DMS53 treated with DMSO at 0.1 percent for 48 hours (cell line): ENCODE measurements at regions not wholly inside any gene's neighbourhood (a gene's known extent, or its start where the extent isn't known, plus 50 kb on each side); places are given as distances from the start of the nearest gene placed in this dataset.

ENCODE experiments used
- DNase-seq: peaks from one replicate; lab custom pipeline; 2025; ENCODE audit not compliant: unreplicated experiment; lab: John Stamatoyannopoulos, UW

DNA sequence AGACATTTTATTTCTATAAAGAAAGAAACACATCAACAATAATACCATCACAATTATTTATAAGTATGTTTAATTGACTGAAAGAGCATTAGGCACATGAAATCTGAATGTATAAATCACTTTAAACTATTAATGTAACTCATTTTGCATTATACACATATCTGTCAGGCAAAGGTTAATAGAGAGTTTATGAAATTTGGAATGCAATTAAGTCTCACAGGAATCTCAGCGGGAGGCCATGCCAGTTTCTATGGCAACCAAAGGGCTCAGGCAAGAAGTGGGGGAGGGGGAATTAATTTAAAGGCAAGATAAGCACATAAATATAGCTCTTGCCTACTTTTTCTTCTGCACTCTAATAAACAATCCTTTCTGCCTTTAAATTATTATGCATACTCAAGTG lies 152.6 kb downstream of the SLC16A9 start:
- DNase-seq, result no peak

DNA sequence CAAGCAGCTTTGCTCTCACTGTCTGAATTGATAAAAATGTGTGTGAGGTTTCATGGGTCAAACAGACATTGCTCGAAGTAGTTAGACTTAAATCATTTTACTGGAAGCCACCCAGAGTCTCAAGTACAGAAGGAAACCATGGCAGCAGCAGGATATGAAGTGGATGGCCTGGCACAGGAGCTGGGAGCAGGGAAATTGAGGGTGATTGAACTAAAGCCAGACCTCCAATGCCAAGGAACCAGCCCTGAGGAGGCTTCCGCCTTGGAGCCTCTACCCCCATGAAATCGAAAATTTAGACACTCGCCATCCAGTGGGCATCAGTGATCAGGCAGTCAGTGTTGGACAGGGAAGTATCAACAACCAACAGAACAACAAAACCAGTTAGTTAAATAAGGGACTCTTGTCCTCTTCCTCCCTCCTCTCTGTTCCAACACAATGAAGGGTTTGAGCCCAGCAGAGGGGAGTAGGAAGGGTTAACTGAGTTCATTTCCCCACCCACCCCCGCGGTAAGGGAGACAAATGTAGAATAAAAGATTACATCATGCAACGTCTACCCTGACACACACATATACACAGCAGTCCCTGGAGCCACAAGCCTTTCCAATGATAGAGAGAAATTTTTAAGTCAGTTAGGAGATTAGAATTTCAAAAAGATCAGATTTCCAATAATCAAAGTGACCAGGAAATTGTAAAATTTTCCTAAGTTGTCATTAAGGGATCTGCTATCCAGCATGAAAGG lies 156.3 kb downstream of the SLC16A9 start:
- DNase-seq, result no peak

DNA sequence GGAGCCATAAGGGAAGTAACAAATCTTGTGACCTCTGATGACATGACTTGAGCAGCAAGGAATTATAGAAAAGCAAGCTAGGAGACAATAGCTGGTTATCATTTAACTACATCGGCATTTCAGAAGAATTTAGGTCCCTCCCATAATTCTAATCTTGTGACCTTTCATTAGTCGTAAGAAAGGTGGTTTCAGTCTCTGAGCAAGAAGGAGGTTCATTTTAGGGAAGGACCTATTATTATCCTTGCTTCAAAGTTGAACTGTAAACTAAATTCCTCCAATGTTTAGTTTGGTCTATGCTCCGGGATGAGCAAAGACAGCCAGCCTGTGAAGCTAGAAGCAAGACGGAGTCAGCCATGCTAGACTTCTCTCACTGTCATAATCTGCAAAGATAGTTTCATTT lies 159.6 kb downstream of the SLC16A9 start:
- no peak for DNase-seq

DNA sequence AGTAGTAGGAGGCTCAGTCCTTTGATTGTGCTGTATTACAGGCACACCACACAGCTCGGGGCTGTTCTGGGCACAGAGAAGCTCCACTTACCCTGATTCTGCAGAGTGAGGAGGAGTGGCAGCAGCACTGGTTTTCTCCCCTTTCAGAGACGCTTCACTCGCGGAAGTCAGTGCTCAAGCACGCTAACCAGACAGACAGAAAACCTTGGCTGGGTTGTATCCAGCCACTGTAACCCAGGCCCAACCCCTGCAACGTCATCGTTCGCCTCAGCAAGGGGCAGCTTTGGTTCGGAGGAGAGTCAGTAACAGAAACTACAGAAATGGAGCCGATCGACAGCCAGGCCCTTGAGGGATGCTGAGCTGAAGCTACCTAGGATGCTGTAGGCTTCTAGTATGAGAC lies 171.0 kb downstream of the SLC16A9 start:
- DNase-seq, result no peak

DNA sequence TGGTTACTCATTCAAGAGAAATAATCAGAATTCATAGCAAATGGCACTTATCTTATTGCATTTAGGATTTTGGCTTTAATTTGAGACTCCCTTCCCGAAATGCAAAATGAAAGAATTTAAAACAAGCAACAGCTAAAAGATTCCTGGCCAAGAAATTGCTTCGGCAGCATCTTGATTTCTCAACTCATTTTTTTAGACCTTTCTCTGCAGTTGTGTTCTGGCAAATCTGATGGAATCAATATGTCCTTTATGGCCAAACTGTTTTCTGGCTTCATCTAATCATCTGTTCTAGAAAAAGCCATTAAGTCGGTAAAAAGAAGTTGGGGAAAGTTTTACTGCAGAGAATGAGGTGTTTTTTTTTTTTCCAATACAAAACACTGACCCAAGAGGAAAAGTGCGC lies 172.1 kb downstream of the SLC16A9 start:
- DNase-seq, result no peak

DNA sequence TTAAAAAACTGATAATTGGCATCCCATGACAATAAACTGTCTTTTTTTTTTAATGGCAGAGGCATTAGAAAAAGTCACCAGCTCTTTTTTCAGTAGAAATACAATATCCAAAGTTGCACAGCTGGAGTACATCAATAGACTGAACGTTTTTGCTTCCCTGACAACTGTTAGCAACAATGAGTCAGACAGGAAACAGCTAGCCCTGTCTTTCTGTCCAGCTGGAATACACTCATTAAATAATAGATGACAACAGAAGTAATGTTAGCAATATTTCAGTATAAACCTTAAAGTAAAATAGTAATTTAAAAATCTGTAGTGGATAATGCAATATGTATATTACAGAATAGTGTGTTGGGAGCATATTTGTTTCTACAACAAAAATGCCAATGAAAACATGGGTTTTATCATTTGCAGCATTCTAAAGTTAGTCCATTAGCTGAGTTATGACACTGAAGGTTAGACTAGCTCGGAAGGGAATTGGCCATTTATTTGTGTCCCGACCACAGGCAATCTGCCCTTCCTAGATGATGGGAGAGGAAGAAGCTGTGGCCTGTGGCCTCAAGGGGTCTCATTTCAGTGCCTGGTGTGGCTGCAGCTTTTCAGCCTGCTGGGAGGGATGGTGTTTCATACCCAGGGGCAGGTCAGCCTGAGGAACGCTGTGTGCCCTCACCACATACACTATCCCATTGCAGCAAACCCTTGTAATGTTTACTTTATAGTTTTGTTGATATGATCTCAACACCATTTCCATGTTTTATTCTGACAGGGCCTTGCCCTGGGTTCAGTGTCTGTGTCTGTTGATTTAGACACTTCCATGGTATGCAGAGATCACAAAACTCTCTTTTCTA lies 173.3 kb downstream of the SLC16A9 start:
- DNase-seq, result peak; percentile 78

DNA sequence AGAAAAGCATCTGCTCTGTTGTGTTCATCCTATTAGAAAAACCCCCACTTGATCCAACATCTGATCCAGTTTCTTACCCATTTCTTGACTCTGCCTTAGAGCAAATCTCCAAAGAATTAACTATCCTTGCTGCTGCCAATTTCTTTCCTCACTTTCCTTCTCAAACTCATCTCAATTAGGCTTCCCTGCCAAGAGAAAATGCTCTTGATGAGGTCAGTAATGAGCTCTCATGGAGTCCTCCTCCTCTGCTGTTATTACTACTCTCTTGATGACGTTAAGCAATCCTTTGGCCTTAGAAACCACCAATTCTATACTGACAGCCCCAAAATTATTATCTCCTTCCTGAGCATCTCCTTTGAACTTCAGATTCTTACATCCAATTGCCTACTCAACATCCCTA lies 162.0 kb upstream of the FAM13C start:
- DNase-seq, result no peak

DNA sequence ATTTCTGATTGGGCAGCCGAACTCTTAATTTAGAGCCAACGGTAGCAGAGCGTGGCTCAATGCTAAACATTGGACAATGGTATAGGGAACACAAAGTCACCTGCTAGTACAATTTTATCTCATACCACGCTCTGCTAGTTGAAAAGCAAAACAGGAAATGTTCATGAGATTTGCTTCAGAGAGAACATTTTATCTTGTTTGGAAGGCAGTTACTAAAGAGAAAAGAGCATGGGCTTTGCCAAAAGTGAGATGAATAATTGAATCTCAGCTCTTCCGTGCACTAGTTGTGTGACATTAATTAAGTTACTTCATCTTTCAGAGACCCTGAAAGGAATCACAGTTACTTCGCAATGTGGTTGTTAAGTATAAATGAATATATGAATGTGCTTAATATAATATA lies 161.5 kb upstream of the FAM13C start:
- DNase-seq, result no peak

DNA sequence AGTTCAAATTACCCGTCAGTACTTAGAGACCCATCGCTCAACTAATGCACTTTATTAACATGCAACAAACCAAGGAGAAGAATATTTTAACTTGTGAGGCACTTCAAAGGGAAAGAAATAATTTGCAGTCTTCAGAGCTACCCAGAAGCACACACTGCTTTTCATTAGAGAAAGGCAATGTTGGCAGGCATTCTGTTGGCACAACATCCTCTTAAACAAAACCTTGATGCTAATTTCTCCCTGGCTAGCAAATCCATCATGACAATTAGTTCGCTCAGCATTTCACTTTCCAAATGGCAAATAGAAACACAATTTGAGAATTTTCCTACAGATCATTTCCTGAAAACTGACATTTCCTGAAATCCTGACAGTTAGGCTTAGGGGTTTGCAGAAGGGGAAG lies 155.6 kb upstream of the FAM13C start:
- DNase-seq, result no peak

DNA sequence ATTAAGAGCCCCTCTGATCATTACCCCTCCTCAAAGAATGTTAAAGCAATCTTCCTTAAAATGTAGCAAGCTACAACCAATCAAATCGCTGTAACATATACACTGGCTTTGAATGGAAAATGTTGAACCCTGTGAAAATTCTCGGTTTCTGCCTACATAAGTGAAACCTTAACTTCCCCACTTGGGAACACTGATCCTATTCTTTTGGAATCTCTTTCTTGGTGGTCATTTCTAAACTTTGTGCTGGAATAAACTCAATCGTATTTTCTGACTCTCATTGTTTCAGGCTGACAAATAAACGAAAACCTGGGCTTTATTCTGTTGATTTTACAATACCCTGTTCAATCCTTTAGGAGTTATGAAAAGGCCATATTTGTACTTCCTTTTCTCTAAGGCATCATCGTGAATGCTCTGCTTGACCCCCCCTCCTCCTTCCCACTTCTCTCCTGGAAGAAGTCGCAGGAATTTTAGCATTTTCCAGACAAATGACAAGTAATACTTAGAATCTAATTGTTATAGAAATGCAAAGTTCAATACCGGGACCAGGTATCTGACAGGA lies 155.1 kb upstream of the FAM13C start:
- no peak for DNase-seq

DNA sequence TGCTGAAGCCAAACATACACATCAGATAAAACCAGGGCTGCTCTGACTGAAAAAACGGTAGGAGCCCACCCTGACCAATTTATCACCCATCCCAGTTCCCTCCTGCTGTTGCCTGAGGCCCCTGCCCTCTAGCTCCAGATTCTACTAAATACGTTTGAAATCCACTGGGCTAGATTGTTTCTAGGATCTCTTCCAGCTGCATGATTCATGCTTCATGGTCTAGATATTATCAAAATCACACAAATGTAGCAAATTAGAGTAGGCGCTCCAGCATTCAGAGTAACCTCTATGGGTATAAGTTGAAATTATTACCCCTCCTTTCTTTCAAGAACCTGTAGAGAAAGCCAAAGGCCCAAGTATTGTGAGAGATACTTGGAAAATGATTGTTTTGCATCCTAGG lies 151.2 kb upstream of the FAM13C start:
- DNase-seq, result no peak

DNA sequence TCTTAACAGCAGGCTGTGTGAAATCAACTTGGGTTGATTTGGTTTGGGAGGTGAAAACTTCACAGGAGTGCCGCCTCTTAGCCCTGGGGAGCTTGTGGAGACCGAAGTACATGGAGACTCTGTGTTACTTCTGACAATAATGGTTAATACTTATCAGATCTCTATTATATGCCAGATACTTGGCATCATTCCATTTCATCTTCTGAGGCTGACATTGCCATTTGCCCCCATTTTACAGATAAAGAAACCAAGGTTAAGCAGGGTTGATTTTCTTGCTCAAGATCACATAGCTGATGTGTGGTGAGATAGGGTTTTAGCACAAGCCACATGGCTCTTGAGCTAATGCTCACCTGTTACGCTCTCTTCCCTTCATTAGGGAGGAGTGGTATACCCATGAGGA lies 150.6 kb upstream of the FAM13C start:
- DNase-seq, result no peak

DNA sequence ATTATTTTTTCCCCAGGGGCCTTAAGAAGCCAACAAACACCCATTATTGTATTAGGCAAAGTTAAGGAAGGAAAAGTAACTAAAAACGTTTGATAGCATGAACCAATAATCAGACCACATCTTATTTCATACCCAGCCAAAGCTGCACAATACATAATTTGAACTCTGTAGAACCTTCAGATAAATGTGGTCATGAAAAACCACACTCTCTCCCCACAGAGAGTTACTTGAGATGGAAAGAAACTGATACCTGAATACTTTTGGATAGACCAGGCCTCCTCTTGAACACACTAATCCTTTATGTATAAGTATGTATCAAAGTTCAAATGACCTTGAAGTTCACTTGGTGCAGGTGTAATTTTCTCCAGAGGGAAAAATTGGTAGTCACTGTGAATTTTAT lies 146.6 kb upstream of the FAM13C start:
- DNase-seq, result no peak

DNA sequence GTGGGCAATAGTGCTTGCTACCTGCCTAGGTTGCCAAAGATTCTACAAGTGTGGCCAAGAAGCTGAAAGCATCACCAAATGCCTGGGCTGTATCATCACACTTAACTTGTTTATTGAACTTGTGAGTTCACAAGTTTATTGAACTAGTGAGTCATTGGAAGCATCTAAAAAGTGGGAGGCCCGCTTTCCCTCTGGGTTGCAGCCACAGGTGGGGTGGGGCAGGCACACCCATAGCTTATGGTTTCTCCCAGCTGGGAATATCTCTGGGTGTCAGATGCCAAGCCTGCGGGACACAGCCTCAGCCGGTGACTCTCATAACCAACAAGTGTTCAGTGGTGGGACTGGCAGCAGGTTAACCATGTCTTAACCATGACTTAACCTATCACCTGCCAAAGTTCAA lies 145.9 kb upstream of the FAM13C start:
- DNase-seq, result peak; percentile 13

DNA sequence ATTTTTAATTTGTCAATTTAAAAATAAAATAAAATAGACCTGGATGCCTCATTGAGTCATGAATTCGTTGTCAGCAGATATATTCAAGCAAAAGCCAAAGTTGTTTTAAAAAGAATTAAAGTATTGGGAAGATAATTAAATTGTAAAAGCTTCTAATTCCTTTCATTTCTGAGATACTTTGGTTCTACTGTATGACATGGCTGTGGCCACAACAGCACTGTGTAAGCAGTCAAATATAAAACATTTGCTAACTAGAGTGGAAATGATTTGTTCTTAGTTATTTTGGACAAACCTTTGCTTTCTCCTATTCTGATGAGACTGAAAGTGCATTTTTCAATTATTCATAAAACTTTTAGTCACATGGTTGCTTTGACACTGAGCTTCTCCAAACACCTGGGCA lies 143.6 kb upstream of the FAM13C start:
- DNase-seq, result no peak

DNA sequence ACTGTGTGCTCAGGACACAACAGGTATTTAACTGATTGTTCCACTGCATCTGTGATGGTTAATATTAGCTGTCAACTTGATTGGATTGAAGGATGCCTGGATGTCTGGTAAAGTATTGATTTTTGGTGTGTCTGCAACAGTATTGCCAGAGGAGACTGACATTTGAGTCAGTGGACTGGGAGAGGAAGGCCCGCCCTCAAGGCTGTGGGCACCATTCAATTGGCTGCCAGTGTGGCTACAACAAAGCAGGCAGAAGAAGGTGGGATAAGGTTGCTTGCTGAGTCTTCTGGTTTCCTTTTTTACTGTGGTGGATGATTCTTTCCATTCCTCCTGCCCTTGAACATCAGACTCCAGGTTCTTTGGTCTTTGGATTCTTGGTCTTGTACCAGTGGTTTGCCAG lies 137.1 kb upstream of the FAM13C start:
- no peak for DNase-seq

DNA sequence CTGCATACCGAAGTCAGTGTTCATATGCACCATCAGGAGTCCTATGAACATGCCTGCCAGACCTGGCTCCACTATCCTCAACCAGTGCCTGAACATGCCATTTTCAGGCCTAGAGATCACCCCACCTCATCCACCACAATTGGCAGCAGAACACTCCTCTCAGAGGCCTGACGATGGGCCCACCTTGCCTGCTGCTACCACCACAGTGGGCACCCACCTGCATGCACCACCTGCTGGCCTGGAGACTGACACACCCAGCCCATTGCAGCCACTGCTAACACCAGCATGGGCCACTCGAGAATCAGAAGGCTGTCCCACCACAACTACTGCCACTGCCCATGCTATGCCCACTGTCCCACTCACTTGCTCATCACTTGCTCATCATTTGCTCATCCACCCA lies 130.7 kb upstream of the FAM13C start:
- DNase-seq, result no peak

DNA sequence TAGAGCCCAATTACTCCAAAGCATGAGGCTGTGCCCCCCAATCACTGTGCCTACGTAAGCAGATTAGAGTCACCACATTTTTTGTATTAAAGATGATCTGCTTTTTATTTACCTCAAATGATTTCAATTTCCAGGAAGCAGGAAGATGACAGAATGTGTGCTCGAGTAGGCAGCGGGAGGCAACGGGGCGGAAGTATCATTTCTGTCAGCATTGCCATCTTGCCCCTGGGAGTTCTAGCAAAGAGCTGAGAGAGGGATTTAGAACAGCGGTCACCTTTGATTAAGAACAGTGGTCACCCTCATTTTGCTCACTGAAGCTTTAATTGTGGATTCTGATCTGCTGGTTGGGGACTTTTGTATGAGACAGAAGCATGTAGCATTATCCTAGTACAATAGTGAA lies 117.1 kb upstream of the FAM13C start:
- no peak for DNase-seq

DNA sequence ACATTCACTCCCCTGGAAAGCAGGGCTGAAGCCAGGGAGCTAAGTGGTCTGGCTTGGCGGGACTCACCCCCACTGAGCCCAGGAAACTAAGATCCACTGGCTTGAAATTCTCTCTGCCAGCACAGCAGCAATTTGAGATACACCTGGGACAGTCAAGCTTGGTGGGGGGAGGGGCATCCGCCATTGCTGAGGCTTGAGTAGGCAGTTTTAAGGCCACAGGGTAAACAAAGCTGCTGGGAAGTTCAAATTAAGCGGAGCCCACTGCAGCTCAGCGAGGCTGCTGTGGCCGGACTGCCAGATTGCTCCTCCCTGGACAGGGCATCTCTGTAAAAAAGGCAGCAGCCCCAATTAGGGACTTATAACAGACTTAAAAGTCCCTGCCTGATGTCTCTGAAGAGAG lies 108.2 kb upstream of the FAM13C start:
- DNase-seq, result peak; percentile 11

DNA sequence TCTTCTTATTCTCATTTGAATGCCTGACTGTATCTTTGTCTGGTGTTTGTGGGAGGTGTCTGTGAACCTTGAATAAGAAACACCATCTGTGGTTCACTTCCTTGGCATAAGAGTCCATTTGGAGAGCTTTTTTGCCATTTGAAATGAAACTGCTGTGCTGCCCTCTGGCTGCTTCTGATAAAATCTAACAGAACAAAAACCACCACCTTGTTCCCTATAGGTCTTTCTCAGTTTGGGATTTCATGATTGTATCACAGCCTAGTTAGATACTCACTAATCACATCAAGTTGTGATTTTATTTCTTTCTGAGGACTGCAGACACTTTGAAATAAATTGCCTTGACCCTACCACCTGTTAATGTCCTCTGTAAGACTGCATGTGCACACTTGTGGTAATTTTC lies 102.7 kb upstream of the FAM13C start:
- DNase-seq, result peak; percentile 2

DNA sequence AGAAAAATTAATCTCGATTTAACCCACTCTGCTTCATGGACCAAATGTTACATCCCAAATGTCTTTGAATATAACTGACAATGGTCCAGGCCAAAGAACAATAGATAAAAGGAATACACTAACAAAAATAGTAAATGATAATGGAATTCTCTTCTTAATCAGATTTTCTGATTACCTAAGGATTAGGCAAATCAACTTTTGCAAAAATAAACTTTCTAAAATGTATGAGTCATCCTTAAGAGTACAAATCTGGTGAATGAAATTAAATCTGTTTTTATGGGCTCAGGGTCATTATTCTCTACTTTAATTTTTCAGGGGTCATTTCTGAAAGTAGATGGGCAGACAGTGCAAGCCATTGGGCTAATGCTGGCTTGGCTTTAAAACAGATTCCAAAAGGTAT lies 102.1 kb upstream of the FAM13C start:
- no peak for DNase-seq

DNA sequence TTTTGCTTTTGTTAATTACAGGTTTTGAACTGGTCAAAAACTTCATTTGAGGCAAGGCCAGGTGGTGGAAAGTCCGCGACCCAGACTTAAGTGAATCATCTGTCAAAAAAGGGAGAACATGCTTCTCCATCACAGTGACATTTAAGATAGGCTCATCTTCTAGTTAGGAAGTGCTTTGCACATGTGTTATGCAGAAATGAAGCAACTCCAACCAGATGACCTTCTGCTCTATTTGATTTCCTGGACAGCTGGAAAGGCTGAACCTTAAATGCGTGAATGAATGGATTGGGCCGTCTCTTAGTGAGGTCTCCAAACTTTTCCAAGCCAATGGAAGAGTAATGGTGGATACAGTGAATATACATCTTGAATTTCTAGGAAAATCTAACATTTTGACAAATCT lies 101.6 kb upstream of the FAM13C start:
- no peak for DNase-seq
